Stimulated activated naive B cell treated with anti-CD40 and anti-IgM and Interleukin-4, amounts not matched to agents 10 μg/mL and 1 μg/mL and 100 μg/mL, for 72 hours (primary cell): ENCODE measurements at regions not wholly inside any gene's neighbourhood (a gene's known extent, or its start where the extent isn't known, plus 50 kb on each side); places are given as distances from the start of the nearest gene placed in this dataset.
"Not testable (repeated sequence)": the region's sequence is repeated elsewhere in the genome, so short reads cannot be mapped to it uniquely, and the experiment has no call there.

Experiments used
- ATAC-seq, 2 donors: fragments of 150-1000 bp; cut with Tn5 transposase; replicated peaks; 2 replicates each; pipeline ENCODE4 v1.10.0; 2021; ENCODE audit warnings: moderate library complexity in 1 of 2
- DNase-seq: peaks from one replicate; pipeline ENCODE4 v3.0.0; 2021
- H3K27ac Mint-ChIP-seq: one replicate; pipeline ENCODE4 v1.8.0; 2022; ENCODE audit warnings: mild to moderate bottlenecking, mixed read lengths
- H3K27me3 Mint-ChIP-seq, 2 donors: one replicate each; pipeline ENCODE4 v1.8.0; 2022; ENCODE audit warnings: mixed read lengths in 2 of 2
- H3K36me3 Mint-ChIP-seq, 2 donors: one replicate each; pipeline ENCODE4 v1.8.0; 2022; ENCODE audit warnings: mixed read lengths in 2 of 2, mild to moderate bottlenecking in 1 of 2
- H3K4me1 Mint-ChIP-seq, 2 donors: one replicate each; pipeline ENCODE4 v1.8.0; 2022; ENCODE audit warnings: mixed read lengths in 2 of 2, mild to moderate bottlenecking in 1 of 2
- H3K4me3 Mint-ChIP-seq, 2 donors: one replicate each; pipeline ENCODE4 v1.8.0; 2022; ENCODE audit warnings: mild to moderate bottlenecking in 2 of 2, mixed read lengths in 2 of 2, moderate library complexity in 1 of 2
- H3K9me3 Mint-ChIP-seq, 2 donors: one replicate each; pipeline ENCODE4 v1.8.0; 2022; ENCODE audit warnings: mixed read lengths in 2 of 2, mild to moderate bottlenecking in 1 of 2

DNA sequence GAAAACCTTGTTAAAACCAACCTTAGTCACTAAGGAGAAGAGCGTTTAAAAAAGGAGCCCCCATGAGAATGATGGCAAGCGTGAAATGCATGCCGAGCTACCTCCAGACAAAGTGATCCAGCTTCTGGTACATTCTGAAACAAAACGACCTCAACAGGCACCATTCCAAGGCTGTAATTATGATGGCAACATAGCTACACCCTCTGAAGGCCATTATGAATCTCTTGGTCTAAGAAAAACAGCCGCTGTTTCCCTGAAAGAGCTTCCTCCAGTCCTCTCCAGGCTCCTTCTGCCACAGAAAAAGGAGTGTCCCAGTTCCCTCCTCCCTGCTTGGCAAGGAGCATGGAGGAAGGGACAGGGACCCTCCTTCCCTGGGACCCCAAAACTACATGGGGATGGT, 50.0 kb upstream of the ABLIM1 start:
- no peaks in the 10 kb centered on the region for H3K36me3 Mint-ChIP-seq
- no peaks in the 10 kb centered on the region for H3K4me1 Mint-ChIP-seq
- H3K9me3 Mint-ChIP-seq, result no peaks in the 10 kb centered on the region
- ATAC-seq (no peak), DNase-seq (no peak)
- no peak overlapping the region for H3K4me3 Mint-ChIP-seq
- H3K27me3 Mint-ChIP-seq, result peaks cover 4 to 19% of the 10 kb centered on the region in 2 donors
- no peak overlapping the region for H3K27ac Mint-ChIP-seq

DNA sequence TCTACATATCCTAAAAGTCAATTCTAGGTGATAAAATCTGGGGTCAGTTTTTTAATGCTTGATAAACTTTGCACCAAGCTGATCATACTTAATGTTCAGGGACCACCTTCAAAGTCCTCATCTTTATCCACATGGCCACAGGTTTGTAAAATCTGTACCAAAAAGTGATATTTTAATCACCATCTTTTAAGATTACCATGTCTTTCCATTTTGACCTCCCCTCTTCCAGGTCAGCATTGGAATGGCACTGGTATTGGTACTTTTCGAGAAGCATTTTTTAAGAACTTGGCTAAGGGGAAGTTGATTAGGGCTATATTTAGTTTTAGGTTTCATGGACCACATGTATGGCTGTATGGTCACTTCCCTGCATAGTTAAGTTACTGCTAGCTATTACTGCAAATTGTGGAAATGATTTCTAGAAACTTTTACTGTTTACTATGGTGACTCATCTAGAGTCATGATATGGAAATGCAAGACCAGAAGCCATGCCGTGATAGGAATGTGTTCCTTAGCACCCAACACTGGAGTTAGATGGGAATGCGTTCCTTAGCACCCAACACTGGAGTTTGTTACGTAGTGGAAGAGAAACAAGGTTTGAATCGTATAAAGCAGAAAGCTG, 50.8 kb upstream of the ABLIM1 start:
- H3K27me3 Mint-ChIP-seq, result peaks cover 10 to 27% of the 10 kb centered on the region in 2 donors
- H3K9me3 Mint-ChIP-seq, result no peaks in the 10 kb centered on the region

GRCh38 chr10:114709984-114710383, 51.9 kb upstream of the ABLIM1 start:
- DNase-seq (no peak), ATAC-seq (no peak)
- H3K4me1 Mint-ChIP-seq, result no peaks in the 10 kb centered on the region
- H3K27me3 Mint-ChIP-seq, result peaks cover 17 to 28% of the 10 kb centered on the region in 2 donors
- no peaks in the 10 kb centered on the region for H3K9me3 Mint-ChIP-seq
- H3K36me3 Mint-ChIP-seq, result no peaks in the 10 kb centered on the region
- no peak overlapping the region for H3K27ac Mint-ChIP-seq
- no peak overlapping the region for H3K4me3 Mint-ChIP-seq

More for the DNA sequence above, 50.8 kb upstream of the ABLIM1 start:
- Mint-ChIP-seq H3K4me1 (no peaks in the 10 kb centered on the region), H3K36me3 (no peaks in the 10 kb centered on the region), H3K27ac (no peak overlapping the region), H3K4me3 (no peak overlapping the region)
- ATAC-seq (no peak), DNase-seq (no peak)

GRCh38 chr10:114711176-114711868, 53.2 kb upstream of the ABLIM1 start:
- Mint-ChIP-seq H3K36me3 (no peaks in the 10 kb centered on the region), H3K27me3 (peaks cover 19 to 22% of the 10 kb centered on the region in 2 donors), H3K27ac (no peak overlapping the region), H3K9me3 (no peaks in the 10 kb centered on the region), H3K4me1 (no peaks in the 10 kb centered on the region), H3K4me3 (no peak overlapping the region)
- no peak for DNase-seq
- ATAC-seq, result no peak

- H3K27ac Mint-ChIP-seq, result no peak overlapping the region
- ATAC-seq (no peak), DNase-seq (no peak)
- no peaks in the 10 kb centered on the region for H3K4me1 Mint-ChIP-seq
- H3K36me3 Mint-ChIP-seq, result no peaks in the 10 kb centered on the region
- H3K27me3 Mint-ChIP-seq, result peaks cover 19 to 22% of the 10 kb centered on the region in 2 donors
- H3K4me3 Mint-ChIP-seq, result no peak overlapping the region
- no peaks in the 10 kb centered on the region for H3K9me3 Mint-ChIP-seq
These were observed 53.8 kb upstream of the ABLIM1 start for GRCh38 chr10:114711869-114712250.

- Mint-ChIP-seq H3K4me1 (no peaks in the 10 kb centered on the region), H3K36me3 (no peaks in the 10 kb centered on the region), H3K4me3 (no peak overlapping the region), H3K27me3 (peaks cover 19 to 22% of the 10 kb centered on the region in 2 donors), H3K9me3 (no peaks in the 10 kb centered on the region), H3K27ac (no peak overlapping the region)
- DNase-seq (no peak), ATAC-seq (no peak)
These were observed 55.5 kb upstream of the ABLIM1 start for GRCh38 chr10:114713525-114714090.

DNA sequence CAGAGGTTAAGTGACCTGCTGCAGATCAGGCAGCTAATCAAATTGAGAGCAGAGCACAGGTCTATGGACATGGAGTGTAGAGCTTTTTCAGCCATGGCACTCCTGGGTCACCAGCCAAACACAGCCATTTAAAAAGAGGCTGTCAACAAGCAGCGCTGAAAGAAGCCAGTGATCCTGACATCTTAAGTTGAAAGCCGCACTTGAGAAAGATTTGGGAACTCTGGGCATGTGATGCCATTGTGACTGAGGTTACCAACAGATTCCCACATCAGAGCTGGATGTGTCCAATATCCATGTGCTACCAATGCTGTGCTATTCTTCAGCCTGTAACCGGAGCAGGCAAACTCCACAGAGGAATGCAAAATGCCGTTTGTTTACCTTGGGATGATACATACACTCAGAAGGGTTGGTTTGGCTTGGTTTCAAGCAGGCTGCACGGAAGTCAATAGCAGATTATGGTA, 56.2 kb upstream of the ABLIM1 start:
- Mint-ChIP-seq H3K4me3 (no peak overlapping the region), H3K27ac (no peak overlapping the region), H3K36me3 (no peaks in the 10 kb centered on the region), H3K27me3 (peaks cover 19 to 22% of the 10 kb centered on the region in 2 donors), H3K4me1 (no peaks in the 10 kb centered on the region), H3K9me3 (no peaks in the 10 kb centered on the region)
- no peak for DNase-seq
- no peak for ATAC-seq

DNA sequence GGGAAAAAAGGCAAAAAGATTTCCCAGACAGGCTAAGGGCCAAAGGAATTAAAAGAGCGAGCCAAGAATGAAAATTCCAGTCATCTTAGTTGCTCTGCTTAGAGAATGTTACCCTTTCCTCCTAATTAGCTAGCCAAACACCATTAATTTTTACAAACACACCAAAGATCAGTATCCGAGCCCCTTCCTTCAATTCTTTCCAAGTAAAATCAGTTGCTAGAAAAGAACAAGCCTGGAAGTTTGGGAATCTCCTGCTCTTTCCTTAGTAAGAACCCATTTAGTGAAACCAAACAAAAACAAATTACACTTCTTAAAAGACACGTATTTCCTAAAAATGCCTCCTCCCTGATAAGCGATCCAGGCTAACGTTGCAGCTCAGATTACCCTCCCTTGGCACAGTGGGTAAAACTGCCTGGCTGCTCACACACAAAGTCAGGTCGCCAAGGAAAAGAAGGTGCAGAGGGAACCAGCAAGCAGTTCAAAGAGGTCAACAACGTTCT, 57.1 kb upstream of the ABLIM1 start:
- H3K27ac Mint-ChIP-seq, result no peak overlapping the region
- no peak overlapping the region for H3K4me3 Mint-ChIP-seq
- peaks cover 19 to 22% of the 10 kb centered on the region in 2 donors for H3K27me3 Mint-ChIP-seq
- no peaks in the 10 kb centered on the region for H3K9me3 Mint-ChIP-seq
- no peak for DNase-seq
- no peaks in the 10 kb centered on the region for H3K36me3 Mint-ChIP-seq
- no peak for ATAC-seq
- H3K4me1 Mint-ChIP-seq, result no peaks in the 10 kb centered on the region

DNA sequence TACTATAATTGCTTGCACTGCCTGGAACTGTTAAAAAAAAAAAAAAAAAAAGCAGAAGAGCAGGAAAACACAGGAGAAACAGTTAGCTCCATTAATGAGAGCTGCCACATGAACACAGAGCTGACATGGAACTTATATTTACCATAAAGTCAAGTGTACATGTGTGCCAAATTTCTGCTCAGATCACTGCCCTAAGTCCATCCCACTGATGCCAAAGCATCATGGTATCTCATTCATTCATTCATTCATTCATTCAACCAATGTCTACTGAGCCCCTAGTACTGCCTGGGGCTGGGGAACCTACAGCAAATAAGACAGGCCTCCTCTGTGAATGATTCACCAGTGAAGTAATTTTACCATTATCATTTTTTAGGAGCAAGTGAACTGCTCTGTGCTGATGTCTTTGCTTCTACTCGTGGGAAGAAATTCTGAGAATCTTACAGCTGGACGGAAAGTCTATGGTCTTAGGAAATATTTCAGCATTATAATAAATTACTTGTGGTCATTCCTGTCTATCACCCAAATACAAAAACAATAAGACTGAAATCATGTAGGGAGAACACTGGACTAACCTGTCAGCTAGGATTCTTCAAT, 58.8 kb upstream of the ABLIM1 start:
- Mint-ChIP-seq H3K27me3 (peaks cover 12 to 22% of the 10 kb centered on the region in 2 donors), H3K36me3 (no peaks in the 10 kb centered on the region), H3K4me1 (no peaks in the 10 kb centered on the region), H3K27ac (no peak overlapping the region), H3K9me3 (no peaks in the 10 kb centered on the region), H3K4me3 (no peak overlapping the region)
- no peak for DNase-seq
- ATAC-seq, result no peak

DNA sequence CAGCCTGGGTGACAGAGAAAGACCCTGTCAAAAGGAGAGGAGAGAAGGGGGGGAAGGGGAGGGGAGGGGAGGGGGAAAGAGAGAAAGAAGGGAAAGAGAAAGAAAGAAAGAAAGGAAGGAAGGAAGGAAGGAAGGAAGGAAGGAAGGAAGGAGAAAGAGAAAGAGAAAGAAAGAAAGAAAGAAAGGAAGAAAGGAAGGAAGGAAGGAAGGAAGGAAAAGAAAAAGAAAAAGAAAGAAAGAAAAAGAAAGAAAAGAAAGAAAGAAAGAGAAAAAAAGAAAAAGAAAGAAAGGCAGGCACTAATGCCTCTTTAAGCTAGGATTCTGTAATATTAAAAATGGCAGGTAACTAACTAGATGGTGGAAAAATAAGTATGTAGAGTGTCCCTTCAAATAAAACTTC, 59.8 kb upstream of the ABLIM1 start:
- not testable (repeated sequence) for H3K36me3 Mint-ChIP-seq, DNase-seq, H3K4me3 Mint-ChIP-seq, ATAC-seq, H3K9me3 Mint-ChIP-seq, H3K27ac Mint-ChIP-seq, H3K4me1 Mint-ChIP-seq
- H3K27me3 Mint-ChIP-seq, result peaks cover 10 to 20% of the 10 kb centered on the region in 2 donors

DNA sequence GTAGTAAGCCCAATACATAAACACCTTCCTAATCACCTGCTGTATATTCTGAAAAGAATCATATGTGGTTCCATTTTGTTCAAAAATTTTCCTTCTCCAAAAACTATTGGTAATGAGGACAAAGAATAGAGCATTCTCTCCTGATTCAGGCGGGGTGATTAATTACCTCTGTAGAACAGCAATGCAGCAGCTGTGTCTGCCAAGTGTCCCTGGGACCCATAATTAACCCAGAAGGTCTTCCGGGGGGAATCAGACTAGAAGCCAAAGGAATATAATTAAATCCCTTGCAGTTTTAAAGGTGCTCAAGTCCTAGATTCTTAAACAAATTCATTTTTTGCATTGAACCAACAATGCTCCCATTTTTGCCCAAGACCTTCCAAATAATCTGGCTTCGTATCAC, 60.3 kb upstream of the ABLIM1 start:
- no peak for DNase-seq
- Mint-ChIP-seq H3K36me3 (no peaks in the 10 kb centered on the region), H3K4me1 (no peaks in the 10 kb centered on the region), H3K27me3 (peaks cover 5 to 16% of the 10 kb centered on the region in 2 donors), H3K9me3 (no peaks in the 10 kb centered on the region), H3K27ac (no peak overlapping the region), H3K4me3 (no peak overlapping the region)
- ATAC-seq, result no peak

GRCh38 chr10:114719311-114719710, 61.2 kb upstream of the ABLIM1 start:
- no peaks in the 10 kb centered on the region for H3K4me1 Mint-ChIP-seq
- H3K27ac Mint-ChIP-seq, result no peak overlapping the region
- H3K4me3 Mint-ChIP-seq, result no peak overlapping the region
- no peaks in the 10 kb centered on the region for H3K36me3 Mint-ChIP-seq
- ATAC-seq (no peak), DNase-seq (no peak)
- no peaks in the 10 kb centered on the region for H3K9me3 Mint-ChIP-seq
- peaks cover 0 to 9% of the 10 kb centered on the region in 2 donors for H3K27me3 Mint-ChIP-seq

GRCh38 chr10:114720023-114720422, 61.9 kb upstream of the ABLIM1 start:
- not testable (repeated sequence) for H3K27me3 Mint-ChIP-seq, H3K4me1 Mint-ChIP-seq, H3K27ac Mint-ChIP-seq, ATAC-seq, H3K36me3 Mint-ChIP-seq, H3K9me3 Mint-ChIP-seq, H3K4me3 Mint-ChIP-seq, DNase-seq

GRCh38 chr10:114720685-114721278, 62.7 kb upstream of the ABLIM1 start:
- Mint-ChIP-seq H3K36me3 (no peaks in the 10 kb centered on the region), H3K4me1 (no peaks in the 10 kb centered on the region), H3K27me3 (no peaks in the 10 kb centered on the region), H3K4me3 (no peak overlapping the region), H3K27ac (no peak overlapping the region), H3K9me3 (no peaks in the 10 kb centered on the region)
- no peak for ATAC-seq
- DNase-seq, result no peak
